COLO668 (cell line): ENCODE measurements at regions not wholly inside any gene's neighbourhood (a gene's known extent, or its start where the extent isn't known, plus 50 kb on each side); places are given as distances from the start of the nearest gene placed in this dataset.
"Not testable (repeated sequence)": the region's sequence is repeated elsewhere in the genome, so short reads cannot be mapped to it uniquely, and the experiment has no call there.

ENCODE experiments used
- DNase-seq: peaks from one replicate; lab custom pipeline; 2025; ENCODE audit not compliant: unreplicated experiment; lab: John Stamatoyannopoulos, UW

- DNase-seq: no peak
Observed at GRCh38 chr5:36521838-36522745, 84.3 kb upstream of the SLC1A3 start.

GRCh38 chr5:36522746-36523065, 83.7 kb upstream of the SLC1A3 start:
- DNase-seq: no peak

GRCh38 chr5:36523450-36523849, 83.0 kb upstream of the SLC1A3 start:
- DNase-seq: no peak

- no peak for DNase-seq
Observed at GRCh38 chr5:36523926-36524325, 82.5 kb upstream of the SLC1A3 start.

- DNase-seq: no peak
Observed at GRCh38 chr5:36526537-36526936, 79.9 kb upstream of the SLC1A3 start.

- DNase-seq: no peak
Observed at GRCh38 chr5:36528588-36528987, 77.8 kb upstream of the SLC1A3 start.

GRCh38 chr5:36529142-36529541, 77.3 kb upstream of the SLC1A3 start:
- DNase-seq: no peak

- DNase-seq: no peak
Observed at GRCh38 chr5:36530215-36530614, 76.2 kb upstream of the SLC1A3 start.

GRCh38 chr5:36531401-36531800, 75.0 kb upstream of the SLC1A3 start:
- DNase-seq: no peak

- DNase-seq: no peak
Observed at GRCh38 chr5:36535378-36535777, 71.0 kb upstream of the SLC1A3 start.

- DNase-seq: no peak
Observed at GRCh38 chr5:36535859-36536615, 70.4 kb upstream of the SLC1A3 start.

- no peak for DNase-seq
Observed at GRCh38 chr5:36536616-36537005, 69.8 kb upstream of the SLC1A3 start.

GRCh38 chr5:36537724-36538123, 68.7 kb upstream of the SLC1A3 start:
- no peak for DNase-seq

- DNase-seq: no peak
Observed at GRCh38 chr5:36552651-36553393, 53.6 kb upstream of the SLC1A3 start.

GRCh38 chr5:36555035-36555434, 51.4 kb upstream of the SLC1A3 start:
- DNase-seq: not testable (repeated sequence)
